ENCODE measurements at regions not wholly inside any gene's neighbourhood (a gene's known extent, or its start where the extent isn't known, plus 50 kb on each side); places are given as distances from the start of the nearest gene placed in this dataset.

GRCh38 chr6:77231438-77232305, 231.6 kb downstream of the HTR1B start:
- Histone ChIP-seq H3K9me3 (replicated peaks) (no peaks in the 10 kb centered on the region), H3K36me3 (no peaks in the 10 kb centered on the region), H3K27me3 (ENCODE audit: low read depth) (no peaks in the 10 kb centered on the region), H3K4me3 (no peak overlapping the region), H3K4me1 (no peaks in the 10 kb centered on the region), H3K27ac (replicated peaks) (no peak overlapping the region)
- no peak for TF ChIP-seq CTCF (IDR thresholded peaks at IDR 0.05; ENCODE audit: borderline replicate concordance)
- intact Hi-C loops (cut with micrococcal nuclease): no loop called here
- no peak for DNase-seq

- no peak for TF ChIP-seq CTCF (IDR thresholded peaks at IDR 0.05; ENCODE audit: borderline replicate concordance)
- no peak for DNase-seq
- Histone ChIP-seq H3K36me3 (no peaks in the 10 kb centered on the region), H3K4me3 (no peak overlapping the region), H3K27me3 (ENCODE audit: low read depth) (no peaks in the 10 kb centered on the region), H3K4me1 (no peaks in the 10 kb centered on the region), H3K27ac (replicated peaks) (no peak overlapping the region), H3K9me3 (replicated peaks) (no peaks in the 10 kb centered on the region)
- intact Hi-C loops (cut with micrococcal nuclease): no loop called here
Observed at GRCh38 chr6:77228279-77228678, 235.0 kb downstream of the HTR1B start.

- DNase-seq: no peak
- peaks cover 9% of the 10 kb centered on the region for H3K9me3 ChIP-seq (replicated peaks)
- no peak overlapping the region for H3K27ac ChIP-seq (replicated peaks)
- H3K36me3 ChIP-seq: no peaks in the 10 kb centered on the region
- no peak overlapping the region for H3K4me3 ChIP-seq
- no peaks in the 10 kb centered on the region for H3K4me1 ChIP-seq
- intact Hi-C loops (cut with micrococcal nuclease): no loop called here
- TF ChIP-seq CTCF (IDR thresholded peaks at IDR 0.05; ENCODE audit: borderline replicate concordance): no peak
- no peaks in the 10 kb centered on the region for H3K27me3 ChIP-seq (ENCODE audit: low read depth)
Observed at GRCh38 chr6:77217896-77218295, 245.4 kb downstream of the HTR1B start.

- DNase-seq: no peak
- TF ChIP-seq CTCF (IDR thresholded peaks at IDR 0.05; ENCODE audit: borderline replicate concordance): no peak
- Histone ChIP-seq H3K27ac (replicated peaks) (no peak overlapping the region), H3K4me1 (no peaks in the 10 kb centered on the region), H3K27me3 (ENCODE audit: low read depth) (no peaks in the 10 kb centered on the region), H3K4me3 (no peak overlapping the region), H3K9me3 (replicated peaks) (no peaks in the 10 kb centered on the region), H3K36me3 (no peaks in the 10 kb centered on the region)
- intact Hi-C loops (cut with micrococcal nuclease): no loop called here
Observed at GRCh38 chr6:77205936-77206335, 257.4 kb downstream of the HTR1B start.

GRCh38 chr6:77204555-77204954, 258.7 kb downstream of the HTR1B start:
- H3K9me3 ChIP-seq (replicated peaks): no peaks in the 10 kb centered on the region
- intact Hi-C loops (cut with micrococcal nuclease): no loop called here
- DNase-seq: no peak
- H3K4me3 ChIP-seq: no peak overlapping the region
- no peaks in the 10 kb centered on the region for H3K27me3 ChIP-seq (ENCODE audit: low read depth)
- no peaks in the 10 kb centered on the region for H3K36me3 ChIP-seq
- H3K27ac ChIP-seq (replicated peaks): no peak overlapping the region
- TF ChIP-seq CTCF (IDR thresholded peaks at IDR 0.05; ENCODE audit: borderline replicate concordance): no peak
- H3K4me1 ChIP-seq: no peaks in the 10 kb centered on the region
